ENCODE measurements at regions not wholly inside any gene's neighbourhood (a gene's known extent, or its start where the extent isn't known, plus 50 kb on each side); places are given as distances from the start of the nearest gene placed in this dataset.

- TF ChIP-seq ZNF622 (IDR thresholded peaks at IDR 0.05), result no peak
- no peak for TF ChIP-seq NR2C1 (IDR thresholded peaks at IDR 0.05)
- no peak for TF ChIP-seq TCF3 (IDR thresholded peaks at IDR 0.05; ENCODE audit: borderline replicate concordance, insufficient read depth, low read depth, low read length)
- TF ChIP-seq, protein P1, sequence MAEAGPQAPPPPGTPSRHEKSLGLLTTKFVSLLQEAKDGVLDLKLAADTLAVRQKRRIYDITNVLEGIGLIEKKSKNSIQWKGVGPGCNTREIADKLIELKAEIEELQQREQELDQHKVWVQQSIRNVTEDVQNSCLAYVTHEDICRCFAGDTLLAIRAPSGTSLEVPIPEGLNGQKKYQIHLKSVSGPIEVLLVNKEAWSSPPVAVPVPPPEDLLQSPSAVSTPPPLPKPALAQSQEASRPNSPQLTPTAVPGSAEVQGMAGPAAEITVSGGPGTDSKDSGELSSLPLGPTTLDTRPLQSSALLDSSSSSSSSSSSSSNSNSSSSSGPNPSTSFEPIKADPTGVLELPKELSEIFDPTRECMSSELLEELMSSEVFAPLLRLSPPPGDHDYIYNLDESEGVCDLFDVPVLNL (IDR thresholded peaks at IDR 0.05; ENCODE audit: low read depth, low read length), result no peak
- no peak for TF ChIP-seq E4F1 (IDR thresholded peaks at IDR 0.05; ENCODE audit: borderline replicate concordance, partially characterized antibody)
- TF ChIP-seq YY1 (IDR thresholded peaks at IDR 0.05; ENCODE audit: low read depth, low read length), result no peak
- no peak for TF ChIP-seq ZNF207 (IDR thresholded peaks at IDR 0.05; ENCODE audit: borderline replicate concordance)
- TF ChIP-seq NFIC (IDR thresholded peaks at IDR 0.05; ENCODE audit: low read depth, low read length), result no peak
Observed at GRCh38 chr21:39109596-39110210, 73.5 kb downstream of the PSMG1 start (continued).

- intact Hi-C loops (cut with micrococcal nuclease; ENCODE audit: unreplicated experiment) (no loop called here), in situ Hi-C loops (cut with MboI) (no loop called here)
- Histone ChIP-seq H3K27ac (ENCODE audit: control insufficient read depth, insufficient read depth) (no peak overlapping the region), H3K4me2 (ENCODE audit: control insufficient read depth, insufficient read depth) (no peak overlapping the region), H2AFZ (ENCODE audit: control insufficient read depth, low read depth, low read length) (no peak overlapping the region), H3K36me3 (ENCODE audit: control insufficient read depth in 2 of 2, insufficient read depth in 2 of 2, low read length in 1 of 2) (no peaks in the 10 kb centered on the region), H4K20me1 (ENCODE audit: control insufficient read depth, insufficient read depth) (no peaks in the 10 kb centered on the region), H3K79me2 (ENCODE audit: control insufficient read depth, insufficient read depth, low read length) (no peaks in the 10 kb centered on the region), H3K4me3 (no peak overlapping the region), H3K9me3 (replicated peaks; ENCODE audit: control insufficient read depth, insufficient read depth, low read length) (no peaks in the 10 kb centered on the region), H3K27me3 (replicated peaks in 1 of 2; ENCODE audit: control insufficient read depth in 2 of 2, insufficient read depth in 2 of 2, low read length in 1 of 2) (no peaks in the 10 kb centered on the region; a peak in 2 of 4 replicates), H3K9ac (ENCODE audit: control insufficient read depth, insufficient read depth, low read length) (no peak overlapping the region), H3K4me1 (ENCODE audit: control insufficient read depth, insufficient read depth, low read length) (no peaks in the 10 kb centered on the region)
- ATAC-seq, result no peak
- SMC1A ChIA-PET (ENCODE audit: uncharacterized antibody, unreplicated experiment), result no interaction called here
- BruUV-seq (replicated peaks), result no TSS peak
- POLR2A ChIA-PET, result no interaction called here
- TF ChIP-seq ZNF687 (IDR thresholded peaks at IDR 0.05), result no peak
- TF ChIP-seq KAT2A (conservative IDR thresholded peaks at IDR 0.05; ENCODE audit: control insufficient read depth, low read depth, low read length), result no peak
- no peak for TF ChIP-seq NKRF (conservative IDR thresholded peaks at IDR 0.05)
- no peak for TF ChIP-seq BMI1 (IDR thresholded peaks at IDR 0.05; ENCODE audit: borderline replicate concordance)
- FAIRE-seq, result no peak
- CTCF ChIA-PET, result no interaction called here
- DNase-seq (ENCODE audit: low read depth, low spot score), result no peak
- 11% methylated on average over 6 of the region's 6 CpGs for WGBS (ENCODE audit: insufficient coverage, insufficient replicate concordance, low lambda C conversion rate, missing lambda C conversion rate)
- RAD21 ChIA-PET (ENCODE audit: unreplicated experiment), result no interaction called here
Observed at GRCh38 chr21:39109163-39109530, 74.1 kb downstream of the PSMG1 start.

Measured in GM12878 (cell line).